Panc1 (cell line): ENCODE measurements at regions not wholly inside any gene's neighbourhood (a gene's known extent, or its start where the extent isn't known, plus 50 kb on each side); places are given as distances from the start of the nearest gene placed in this dataset.

Experiments used
- ATAC-seq: fragments of 200-7000 bp; cut with Tn5 transposase; 2 replicates; pipeline ENCODE4 v1.9.1; 2020; ENCODE audit warnings: mild to moderate bottlenecking, moderate library complexity
- BruUV-seq: library from RNA; stranded (reverse); fragments of 400-500 nt; replicated peaks from 2 replicates; lab custom pipeline; 2021; lab: Mats Ljungman, UMichigan
- CTCF ChIA-PET: fragments of 300-600 bp; sonication (Branson Sonifier 250); formaldehyde crosslinking; loops from one replicate; lab custom pipeline; 2022; ENCODE audit warnings: antibody characterized with exemption; lab: Charles Lee
- POLR2A ChIA-PET: fragments of 300-600 bp; sonication (Branson Sonifier 250); formaldehyde crosslinking; loops from one replicate; lab custom pipeline; 2022; ENCODE audit warnings: antibody characterized with exemption; lab: Charles Lee
- DNase-seq: peaks from one replicate; pipeline ENCODE4 v3.0.0-alpha.2; 2010; ENCODE audit warnings: low read depth, low spot score
- H3K27ac ChIP-seq: 2 replicates; pipeline ENCODE4 v1.5.1; 2011; ENCODE audit warnings: mild to moderate bottlenecking, low read length, inconsistent platforms
- H3K27me3 ChIP-seq: fragments of 200-500 bp; sonication (Bioruptor generic); 2 replicates; pipeline ENCODE4 v1.6.0; 2014; ENCODE audit warnings: low read length, inconsistent platforms; ENCODE audit not compliant: control insufficient read depth, insufficient read depth
- H3K36me3 ChIP-seq: fragments of 200-500 bp; sonication (Bioruptor generic); 2 replicates; pipeline ENCODE4 v1.5.1; 2014; ENCODE audit warnings: inconsistent platforms, mild to moderate bottlenecking, low read length, moderate library complexity; ENCODE audit not compliant: control insufficient read depth, insufficient read depth
- H3K4me1 ChIP-seq: 2 replicates; pipeline ENCODE4 v1.5.1; 2011; ENCODE audit warnings: inconsistent platforms, mild to moderate bottlenecking, low read length, moderate library complexity; ENCODE audit not compliant: control insufficient read depth, insufficient read depth
- H3K4me3 ChIP-seq, 2 experiments: 2 replicates each; pipeline ENCODE4 v1.5.1; 2011 to 2012; ENCODE audit warnings: low read depth in 2 of 2, low read length in 2 of 2, mild to moderate bottlenecking in 2 of 2, inconsistent platforms in 1 of 2, moderate library complexity in 1 of 2
- H3K9me3 ChIP-seq: fragments of 200-500 bp; sonication (Bioruptor generic); 2 replicates; pipeline ENCODE4 v1.5.1; 2014; ENCODE audit warnings: low read depth, mild to moderate bottlenecking, inconsistent platforms, low read length, moderate library complexity; ENCODE audit not compliant: control insufficient read depth, insufficient read depth
- CTCF ChIP-seq: fragments of 450-650 bp; IDR thresholded peaks from 2 replicates; pipeline ENCODE4 v1.5.1; 2017; ENCODE audit warnings: mild to moderate bottlenecking
- POLR2AphosphoS5 ChIP-seq: IDR thresholded peaks from 2 replicates; pipeline ENCODE4 v1.6.1; 2012; ENCODE audit warnings: mild to moderate bottlenecking, low read depth, low read length, moderate library complexity
- REST ChIP-seq, 2 experiments: IDR thresholded peaks; 2 replicates each; pipeline ENCODE4 v1.6.1; 2011 to 2012; ENCODE audit warnings: low read depth in 2 of 2, control low read depth in 1 of 2, low read length in 1 of 2, mild to moderate bottlenecking in 1 of 2, moderate library complexity in 1 of 2; ENCODE audit not compliant: insufficient read depth in 1 of 2
- SIN3A ChIP-seq: IDR thresholded peaks from 2 replicates; pipeline ENCODE4 v1.6.1; 2012; ENCODE audit warnings: low read depth, mild to moderate bottlenecking, low read length, moderate library complexity, borderline replicate concordance; ENCODE audit not compliant: insufficient read depth
- TCF7L2 ChIP-seq: IDR thresholded peaks from 2 replicates; pipeline ENCODE4 v1.6.1; 2011; ENCODE audit warnings: mild to moderate bottlenecking, low read depth, low read length, inconsistent platforms
- in situ Hi-C: cut with HindIII; loops from 2 replicates; pipeline ENCODE4 v1.10.0; 2016; ENCODE audit warnings: low sequenced_read_pairs, low pct_unique_long_range_greater_than_20kb
- intact Hi-C: fragments of 100-400 bp; cut with micrococcal nuclease; formaldehyde crosslinking; loops from one replicate; pipeline ENCODE4 v1.10.0; 2022; ENCODE audit not compliant: unreplicated experiment

- CTCF ChIA-PET = no interaction called here
- H3K27me3 ChIP-seq = no peaks in the 10 kb centered on the region
- DNase-seq (no peak), ATAC-seq (no peak)
- H3K4me1 ChIP-seq = no peaks in the 10 kb centered on the region
- H3K9me3 ChIP-seq = no peaks in the 10 kb centered on the region
- intact Hi-C loops (no loop called here), in situ Hi-C loops (loop anchor here (5.0 kb wide), 1 partner anchor 81 kb away; no protein-coding TSS in a partner anchor)
- no TSS peak for BruUV-seq
- H3K36me3 ChIP-seq = no peaks in the 10 kb centered on the region
- no peak overlapping the region for H3K27ac ChIP-seq
- POLR2A ChIA-PET = no interaction called here
- TF ChIP-seq POLR2AphosphoS5 = no peak
- no peak for TF ChIP-seq CTCF
- no peak for TF ChIP-seq SIN3A
- TF ChIP-seq TCF7L2 = no peak
- TF ChIP-seq REST (IDR thresholded peaks at IDR 0.05; ENCODE audit: insufficient read depth in 1 of 2, low read depth in 2 of 2, low read length in 1 of 2) = no peak
- H3K4me3 ChIP-seq = no peak overlapping the region
Measured at GRCh38 chr11:77523712-77524111, 49.8 kb upstream of the PAK1 start.
